AG04449 (cell line): ENCODE measurements at regions not wholly inside any gene's neighbourhood (a gene's known extent, or its start where the extent isn't known, plus 50 kb on each side); places are given as distances from the start of the nearest gene placed in this dataset.

Source experiments
- CTCF ChIA-PET: fragments of 350-600 bp; formaldehyde crosslinking; extraction: SDS; loops from one replicate; lab custom pipeline; 2021; ENCODE audit warnings: antibody characterized with exemption; lab: Yijun Ruan, JAX
- POLR2A ChIA-PET: fragments of 400-600, 350-600 bp; formaldehyde crosslinking; extraction: SDS; loops from one replicate; lab custom pipeline; 2020; ENCODE audit warnings: antibody characterized with exemption, inconsistent platforms; lab: Yijun Ruan, JAX
- DNase-seq: peaks from one replicate; pipeline ENCODE4 v3.0.0-alpha.2; 2010; ENCODE audit warnings: low read depth, low spot score
- H3K4me3 ChIP-seq: 2 replicates; pipeline ENCODE4 v1.5.1; 2011; ENCODE audit warnings: low read depth, mild to moderate bottlenecking, control low read depth, low read length
- TF ChIP-seq, protein P1 (sequence below): IDR thresholded peaks from one replicate; pipeline ENCODE4 v1.5.1; 2011; ENCODE audit warnings: mild to moderate bottlenecking, moderate library complexity, low read length, control low read depth, inconsistent platforms; ENCODE audit not compliant: insufficient read depth; ENCODE audit errors: missing control alignments

DNA sequence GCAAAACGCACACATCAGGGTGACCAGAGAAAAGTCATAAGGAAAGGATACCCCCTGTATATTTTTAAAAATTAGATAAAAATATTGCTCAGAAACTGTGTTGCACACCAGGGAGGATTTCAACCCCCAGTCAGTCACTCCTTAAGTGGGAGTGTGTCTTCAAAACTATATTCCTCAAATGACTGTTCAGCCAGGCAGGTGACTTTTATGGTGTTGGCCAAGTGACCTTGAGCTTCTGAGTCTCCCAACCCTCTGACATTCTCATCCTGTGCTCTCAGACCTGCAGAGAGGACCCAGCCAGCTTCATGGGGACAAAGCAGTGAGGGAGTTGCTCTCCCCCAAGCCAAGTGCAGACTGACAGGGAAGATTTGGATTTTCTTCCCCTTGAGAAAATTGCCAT lies 311.9 kb upstream of the JARID2 start:
- ChIA-PET POLR2A (no interaction called here), CTCF (no interaction called here)
- TF ChIP-seq, protein P1, sequence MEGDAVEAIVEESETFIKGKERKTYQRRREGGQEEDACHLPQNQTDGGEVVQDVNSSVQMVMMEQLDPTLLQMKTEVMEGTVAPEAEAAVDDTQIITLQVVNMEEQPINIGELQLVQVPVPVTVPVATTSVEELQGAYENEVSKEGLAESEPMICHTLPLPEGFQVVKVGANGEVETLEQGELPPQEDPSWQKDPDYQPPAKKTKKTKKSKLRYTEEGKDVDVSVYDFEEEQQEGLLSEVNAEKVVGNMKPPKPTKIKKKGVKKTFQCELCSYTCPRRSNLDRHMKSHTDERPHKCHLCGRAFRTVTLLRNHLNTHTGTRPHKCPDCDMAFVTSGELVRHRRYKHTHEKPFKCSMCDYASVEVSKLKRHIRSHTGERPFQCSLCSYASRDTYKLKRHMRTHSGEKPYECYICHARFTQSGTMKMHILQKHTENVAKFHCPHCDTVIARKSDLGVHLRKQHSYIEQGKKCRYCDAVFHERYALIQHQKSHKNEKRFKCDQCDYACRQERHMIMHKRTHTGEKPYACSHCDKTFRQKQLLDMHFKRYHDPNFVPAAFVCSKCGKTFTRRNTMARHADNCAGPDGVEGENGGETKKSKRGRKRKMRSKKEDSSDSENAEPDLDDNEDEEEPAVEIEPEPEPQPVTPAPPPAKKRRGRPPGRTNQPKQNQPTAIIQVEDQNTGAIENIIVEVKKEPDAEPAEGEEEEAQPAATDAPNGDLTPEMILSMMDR: no peak
- no peak overlapping the region for H3K4me3 ChIP-seq
- no peak for DNase-seq

DNA sequence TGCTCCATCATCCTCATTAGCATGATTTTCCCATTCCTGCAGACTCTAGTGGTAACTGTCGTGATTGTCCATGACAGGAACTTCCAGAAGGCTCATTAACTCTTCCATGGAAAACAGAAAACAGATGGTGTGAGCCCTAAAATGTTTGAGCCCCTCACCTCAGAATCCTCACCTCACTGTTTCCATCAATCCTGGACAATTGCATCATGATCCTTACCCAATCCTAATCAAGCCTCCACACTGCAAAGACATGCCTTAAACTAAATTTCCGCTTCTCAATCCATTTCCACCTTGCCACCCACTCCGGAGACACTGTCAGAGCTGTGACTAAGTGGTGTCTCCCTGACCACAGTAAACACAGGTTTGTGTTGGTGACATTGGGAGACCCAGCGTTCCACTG lies 311.0 kb upstream of the JARID2 start:
- DNase-seq: no peak
- ChIA-PET CTCF (no interaction called here), POLR2A (no interaction called here)
- TF ChIP-seq, protein P1: no peak
- no peak overlapping the region for H3K4me3 ChIP-seq

DNA sequence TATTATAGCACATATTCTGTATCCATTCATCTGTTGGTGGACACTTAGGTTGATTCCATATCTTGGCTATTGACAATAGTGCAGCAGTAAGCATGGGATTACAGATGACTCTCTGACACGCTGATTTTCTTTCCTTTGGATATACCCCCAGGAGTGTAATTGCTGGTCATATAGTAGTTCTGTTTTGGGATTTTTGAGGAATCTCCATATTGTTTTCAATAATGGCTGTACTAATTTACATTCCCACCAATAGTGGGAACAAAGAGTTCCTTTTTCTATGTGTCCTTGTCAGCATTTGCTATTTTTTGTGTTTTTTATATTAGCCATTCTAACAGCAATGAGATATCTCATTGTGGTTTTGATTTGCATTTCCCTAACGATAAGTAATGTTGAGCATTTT lies 309.0 kb upstream of the JARID2 start:
- no peak for DNase-seq
- TF ChIP-seq, protein P1: no peak
- no peak overlapping the region for H3K4me3 ChIP-seq
- CTCF ChIA-PET: interaction anchor here (0.6 kb wide), 1 partner anchor 490 kb away, joined by 3 read pairs; no protein-coding TSS in a partner anchor
- POLR2A ChIA-PET: no interaction called here

DNA sequence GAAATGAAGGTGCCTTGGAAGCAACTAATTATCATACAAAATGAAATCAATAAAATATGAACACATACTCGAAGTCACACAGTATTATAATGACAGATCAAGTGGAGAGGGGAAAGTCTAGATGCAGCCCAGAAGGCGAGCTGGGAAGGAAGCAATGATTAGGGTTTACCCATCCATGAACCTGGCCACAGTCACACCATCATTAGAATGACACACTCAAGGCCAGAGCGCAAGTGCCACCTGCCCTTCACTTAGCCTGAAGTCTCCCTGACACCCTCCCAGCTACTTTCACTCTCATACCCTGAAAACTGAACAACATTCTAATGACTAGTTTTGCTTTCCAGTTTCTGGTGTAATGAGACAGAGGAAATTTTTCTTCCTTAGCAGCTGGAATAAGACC lies 302.8 kb upstream of the JARID2 start:
- TF ChIP-seq, protein P1: no peak
- CTCF ChIA-PET: no interaction called here
- no peak for DNase-seq
- POLR2A ChIA-PET: no interaction called here
- no peak overlapping the region for H3K4me3 ChIP-seq

DNA sequence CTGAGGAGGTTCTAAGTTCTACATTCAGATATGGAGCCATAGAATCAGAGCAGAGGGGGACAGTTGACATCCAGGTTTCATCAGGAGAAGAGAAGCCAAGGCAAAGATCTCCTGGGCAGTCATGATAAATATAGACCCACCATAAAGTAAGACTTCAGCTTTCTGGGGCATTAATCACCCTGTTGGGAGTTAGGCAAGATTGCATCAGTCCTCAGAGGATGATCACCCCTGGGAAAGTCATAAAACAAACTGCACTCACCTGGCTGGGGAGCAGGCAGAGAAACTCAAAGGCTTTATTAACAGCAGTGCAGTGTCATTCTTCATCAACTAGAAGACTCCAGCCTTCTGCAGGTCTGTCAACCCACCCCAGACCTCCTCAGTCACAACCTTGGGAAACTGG lies 301.3 kb upstream of the JARID2 start:
- TF ChIP-seq, protein P1: no peak
- ChIA-PET CTCF (no interaction called here), POLR2A (no interaction called here)
- DNase-seq: no peak
- H3K4me3 ChIP-seq: no peak overlapping the region

DNA sequence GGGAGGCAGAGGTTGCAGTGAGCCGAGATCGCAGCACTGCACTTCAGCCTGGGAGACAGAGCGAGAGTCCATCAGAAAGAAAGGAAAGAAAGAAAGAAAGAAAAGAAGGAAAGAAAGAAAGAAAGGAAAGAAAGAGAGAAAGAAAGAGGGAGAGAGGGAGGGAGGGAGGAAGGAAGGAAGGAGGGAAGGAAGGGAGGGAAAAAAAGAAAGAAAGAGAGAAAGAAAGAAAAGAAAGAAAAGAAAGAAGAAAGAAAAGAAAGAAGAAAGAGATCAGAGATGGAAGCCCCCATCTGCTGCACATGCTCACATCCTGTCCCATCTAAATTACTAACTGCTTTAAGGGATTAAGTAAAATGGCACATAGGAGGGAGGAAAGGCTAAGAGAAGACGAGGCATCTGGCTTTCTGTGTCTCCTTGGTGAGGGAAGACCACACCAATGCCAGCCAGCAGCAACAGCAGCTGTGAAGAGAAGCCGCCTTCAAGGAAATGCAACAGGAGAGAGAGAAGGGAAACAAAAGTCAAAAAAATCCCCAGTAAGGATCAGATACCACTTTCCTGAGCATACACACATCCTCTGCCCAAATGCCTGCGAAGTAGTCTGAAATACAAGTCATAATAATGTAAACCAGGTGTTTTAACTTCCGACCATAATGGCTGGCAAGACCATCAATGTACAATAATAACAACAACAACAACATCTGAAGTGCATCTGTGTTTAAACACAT lies 300.2 kb upstream of the JARID2 start:
- no peak overlapping the region for H3K4me3 ChIP-seq
- ChIA-PET POLR2A (no interaction called here), CTCF (no interaction called here)
- no peak for DNase-seq
- TF ChIP-seq, protein P1: no peak
